Neural progenitor cell (in vitro differentiated cells): ENCODE measurements at regions not wholly inside any gene's neighbourhood (a gene's known extent, or its start where the extent isn't known, plus 50 kb on each side); places are given as distances from the start of the nearest gene placed in this dataset.

Experiments used
- EZH2phosphoT487 ChIP-seq: fragments of 200-600 bp; sonication (generic); IDR thresholded peaks from 2 replicates; pipeline ENCODE4 v1.6.1; 2017; ENCODE audit warnings: antibody characterized with exemption
- TF ChIP-seq, protein P1 (sequence below): fragments of 200-600 bp; sonication (generic); IDR thresholded peaks from 2 replicates; pipeline ENCODE4 v1.5.1; 2017; ENCODE audit warnings: antibody characterized with exemption, mild to moderate bottlenecking

DNA sequence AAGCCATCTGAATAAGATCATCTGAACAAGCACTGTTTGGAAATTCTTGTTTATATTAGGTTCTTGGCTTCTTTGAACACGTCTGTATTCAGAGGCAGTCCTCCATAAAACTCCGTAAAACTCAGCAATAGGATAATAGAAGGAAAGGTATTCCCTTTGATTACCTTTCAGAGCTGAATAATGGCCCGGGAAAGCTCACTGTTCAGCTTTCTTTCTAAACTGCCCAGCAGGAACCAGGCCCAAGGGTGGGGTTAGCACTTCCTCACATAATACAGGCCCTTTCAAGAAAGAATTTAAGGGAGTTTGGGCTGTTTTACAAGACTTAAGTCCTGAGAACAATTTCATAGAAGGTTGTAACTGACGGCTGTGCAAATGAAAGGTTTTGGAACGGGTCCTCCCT is 72.2 kb upstream of the PHLPP1 start:
- TF ChIP-seq, protein P1, sequence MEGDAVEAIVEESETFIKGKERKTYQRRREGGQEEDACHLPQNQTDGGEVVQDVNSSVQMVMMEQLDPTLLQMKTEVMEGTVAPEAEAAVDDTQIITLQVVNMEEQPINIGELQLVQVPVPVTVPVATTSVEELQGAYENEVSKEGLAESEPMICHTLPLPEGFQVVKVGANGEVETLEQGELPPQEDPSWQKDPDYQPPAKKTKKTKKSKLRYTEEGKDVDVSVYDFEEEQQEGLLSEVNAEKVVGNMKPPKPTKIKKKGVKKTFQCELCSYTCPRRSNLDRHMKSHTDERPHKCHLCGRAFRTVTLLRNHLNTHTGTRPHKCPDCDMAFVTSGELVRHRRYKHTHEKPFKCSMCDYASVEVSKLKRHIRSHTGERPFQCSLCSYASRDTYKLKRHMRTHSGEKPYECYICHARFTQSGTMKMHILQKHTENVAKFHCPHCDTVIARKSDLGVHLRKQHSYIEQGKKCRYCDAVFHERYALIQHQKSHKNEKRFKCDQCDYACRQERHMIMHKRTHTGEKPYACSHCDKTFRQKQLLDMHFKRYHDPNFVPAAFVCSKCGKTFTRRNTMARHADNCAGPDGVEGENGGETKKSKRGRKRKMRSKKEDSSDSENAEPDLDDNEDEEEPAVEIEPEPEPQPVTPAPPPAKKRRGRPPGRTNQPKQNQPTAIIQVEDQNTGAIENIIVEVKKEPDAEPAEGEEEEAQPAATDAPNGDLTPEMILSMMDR: no peak
- TF ChIP-seq EZH2phosphoT487: no peak
